Activated CD8-positive, alpha-beta memory T cell treated with anti-CD3 and anti-CD28 coated beads for 24 hours (primary cell): ENCODE measurements at regions not wholly inside any gene's neighbourhood (a gene's known extent, or its start where the extent isn't known, plus 50 kb on each side); places are given as distances from the start of the nearest gene placed in this dataset.

ENCODE experiments used
- DNase-seq: peaks from one replicate; pipeline ENCODE4 v3.0.0-alpha.2; 2020

- DNase-seq = no peak
Measured at GRCh38 chr6:170053966-170054661, 236.8 kb downstream of the DLL1 start.

DNA sequence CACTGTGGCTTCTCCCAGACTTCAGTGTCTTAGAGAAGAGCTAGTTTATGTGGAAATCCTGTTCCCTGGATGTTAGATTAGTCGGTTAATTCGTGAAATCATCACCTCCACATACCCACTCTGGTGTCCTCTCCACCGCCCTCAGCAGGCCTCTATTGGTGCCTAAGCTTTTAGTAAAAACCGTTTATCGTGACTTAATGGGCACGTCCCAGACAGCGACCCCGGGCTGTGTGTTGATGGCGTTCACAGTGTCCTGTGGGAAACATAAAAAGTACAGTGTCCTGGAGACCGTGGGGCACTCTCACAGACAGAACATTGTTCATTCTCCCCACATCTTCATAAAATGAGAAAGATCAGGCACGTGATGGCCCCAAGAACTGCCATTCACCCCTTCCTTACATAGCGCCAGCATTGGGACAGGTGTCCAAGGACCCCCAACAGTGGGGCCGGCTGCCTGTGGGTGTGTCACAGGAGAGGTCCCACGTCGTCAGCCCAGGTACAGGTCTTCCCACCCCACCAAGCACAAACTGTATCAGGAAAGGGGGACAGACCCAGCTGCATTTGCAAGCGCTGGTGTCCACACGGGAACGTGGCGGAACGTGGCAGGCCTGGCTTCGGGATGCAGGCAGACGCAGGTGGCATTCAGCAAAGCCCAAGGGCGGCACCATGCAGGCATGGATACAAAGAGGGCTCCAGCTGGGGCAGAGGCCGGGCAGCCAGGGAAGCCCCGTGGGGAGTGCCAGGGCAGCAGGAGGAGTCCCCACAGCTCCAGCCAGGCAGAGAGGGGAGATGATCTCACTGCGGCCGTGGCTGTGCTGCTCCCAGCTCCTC is 237.7 kb downstream of the DLL1 start:
- no peak for DNase-seq

DNA sequence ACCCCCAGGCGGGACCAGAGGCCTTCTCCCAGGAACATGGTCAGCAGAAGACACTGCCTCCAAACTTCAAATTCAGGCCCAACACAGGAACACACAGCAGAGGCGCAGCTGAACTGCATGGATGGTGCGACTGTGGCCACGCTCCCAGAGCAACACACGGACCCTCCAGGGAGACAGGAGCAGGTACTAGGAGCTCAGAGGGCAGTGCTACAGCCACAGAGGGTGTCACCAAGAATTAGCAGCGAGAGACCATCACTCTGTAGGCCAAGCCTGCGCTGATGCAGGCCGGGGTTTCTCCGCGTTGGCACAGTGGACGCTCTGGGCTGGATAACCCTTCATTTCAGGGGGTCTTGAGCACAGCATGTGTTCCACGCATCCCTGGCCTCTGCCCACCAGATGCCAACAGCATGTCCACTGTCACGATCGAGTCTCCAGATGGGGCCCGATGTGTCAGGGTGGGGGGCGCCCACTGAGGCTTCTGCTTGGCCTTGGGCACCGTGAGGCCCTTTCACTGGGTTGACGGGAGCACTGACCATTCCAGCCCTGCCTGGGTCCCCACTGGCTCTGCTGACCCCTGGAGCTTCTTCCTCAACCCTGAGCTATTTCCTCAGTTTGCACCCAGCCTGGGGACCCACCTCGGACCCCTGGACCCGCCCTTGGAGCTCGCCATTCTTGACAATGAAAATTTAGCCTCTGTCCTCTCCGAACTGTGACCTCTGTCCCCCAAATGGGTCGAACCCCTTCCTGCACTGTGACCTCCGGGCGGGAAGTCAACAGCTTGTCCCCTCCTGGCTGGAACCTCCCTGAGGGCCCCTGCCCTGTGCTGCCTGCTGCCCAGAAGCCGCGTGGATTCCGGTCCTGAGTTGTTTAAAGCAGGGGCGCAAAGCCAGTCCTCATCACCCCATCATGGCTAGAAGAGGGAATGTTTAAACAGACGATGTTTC is 239.4 kb downstream of the DLL1 start:
- DNase-seq = no peak

- DNase-seq = no peak
Measured at GRCh38 chr6:170050591-170051041, 240.3 kb downstream of the DLL1 start.

GRCh38 chr6:170049641-170050561 is 241.0 kb downstream of the DLL1 start:
- no peak for DNase-seq

DNA sequence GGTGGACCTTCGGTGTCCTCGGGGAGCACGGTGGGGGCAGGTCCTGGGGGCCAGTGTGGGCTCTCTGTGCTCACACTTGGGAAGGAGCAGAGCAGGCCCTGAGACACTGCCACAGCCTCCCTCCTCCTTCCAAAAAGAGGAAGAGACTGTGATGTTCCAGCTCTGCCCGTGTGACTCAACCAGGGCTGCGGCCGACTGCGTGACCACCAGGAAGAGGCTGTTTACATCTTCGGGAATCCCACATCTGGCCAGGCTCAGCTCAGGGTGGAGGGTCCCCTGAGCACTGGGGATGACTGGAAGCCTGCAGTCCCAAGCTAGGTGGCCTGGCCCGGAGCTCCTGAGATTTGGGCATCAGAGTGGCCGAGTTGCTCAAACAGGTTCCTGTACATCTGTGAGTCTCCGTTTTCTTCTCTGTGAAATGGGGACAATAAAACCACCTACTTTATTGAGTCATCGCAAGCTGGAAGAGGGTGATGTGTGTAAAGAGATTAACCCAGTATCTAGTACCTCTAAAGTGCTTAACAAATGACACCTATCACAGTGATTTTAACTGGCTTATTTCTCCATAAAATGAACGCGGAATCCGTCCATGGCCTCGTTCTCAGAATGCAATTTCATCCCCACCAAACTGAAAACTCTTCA is 242.1 kb downstream of the DLL1 start:
- no peak for DNase-seq

DNA sequence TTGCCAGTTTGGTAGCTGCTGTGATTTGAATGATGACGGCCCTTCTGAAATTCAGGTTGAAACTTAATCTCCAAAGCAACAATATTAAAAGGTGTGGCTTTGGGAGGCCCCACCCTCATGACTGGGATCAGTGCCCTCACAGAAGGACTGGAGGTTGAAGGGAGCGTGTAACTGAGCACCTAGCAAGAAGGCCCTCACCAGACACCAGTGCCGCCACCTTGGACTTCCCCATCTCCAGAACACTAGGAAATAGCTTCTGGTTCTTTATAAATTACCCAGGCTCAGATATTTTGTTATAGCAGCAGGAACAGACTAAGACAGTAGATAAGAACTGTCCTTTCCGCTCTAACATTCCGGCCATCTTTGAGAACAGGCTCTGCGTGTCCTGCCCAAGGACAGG is 243.1 kb downstream of the DLL1 start:
- no peak for DNase-seq

GRCh38 chr6:170046791-170047626 is 243.9 kb downstream of the DLL1 start:
- DNase-seq = no peak

DNA sequence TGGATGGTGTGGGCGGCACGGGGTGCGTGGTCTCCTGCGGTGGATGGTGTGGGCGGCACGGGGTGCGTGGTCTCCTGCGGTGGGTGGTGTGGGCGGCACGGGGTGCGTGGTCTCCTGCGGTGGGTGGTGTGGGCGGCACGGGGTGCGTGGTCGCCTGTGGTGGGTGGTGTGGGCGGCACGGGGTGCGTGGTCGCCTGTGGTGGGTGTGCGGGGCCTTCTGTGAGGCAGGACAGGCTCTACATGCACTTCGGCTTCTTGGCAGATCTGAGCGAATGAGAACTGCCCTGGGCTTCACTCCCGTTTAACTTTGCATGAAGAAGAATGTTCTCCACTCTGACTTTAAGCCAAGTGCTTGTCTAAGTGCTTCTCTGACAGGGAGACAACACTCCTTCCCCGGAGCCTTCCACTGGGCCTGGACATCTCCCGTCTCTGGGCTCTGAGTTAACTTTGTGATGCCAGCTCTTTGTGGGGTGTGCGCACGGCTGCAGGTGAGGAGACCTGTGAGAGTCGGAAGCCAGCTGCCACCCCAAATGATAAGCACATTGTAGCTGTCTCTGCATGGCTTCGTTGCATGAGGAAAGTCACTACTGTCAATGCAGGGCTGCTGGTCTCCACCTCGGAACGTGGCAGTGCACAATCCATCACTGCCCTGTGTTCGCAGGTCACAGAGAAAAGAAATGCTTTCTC is 244.8 kb downstream of the DLL1 start:
- no peak for DNase-seq

DNA sequence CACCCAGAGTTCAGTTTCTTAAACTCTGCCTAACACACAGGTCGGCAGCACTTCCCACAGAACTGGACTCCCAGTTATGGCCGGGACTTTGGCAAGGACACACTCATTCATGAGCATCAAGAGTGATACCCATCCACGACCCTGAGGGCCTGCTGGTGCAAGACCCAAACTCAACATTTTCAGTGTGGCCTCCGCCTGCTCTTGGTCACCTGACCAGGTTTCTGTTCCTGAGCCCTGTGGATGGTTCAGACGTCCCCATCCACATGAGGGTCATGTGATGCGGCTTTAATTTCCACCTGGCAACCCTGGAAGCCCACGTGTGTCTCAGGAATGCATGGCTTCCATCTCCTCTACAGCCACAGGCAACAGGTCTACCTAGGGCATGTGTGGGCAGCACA is 245.3 kb downstream of the DLL1 start:
- DNase-seq = no peak

DNA sequence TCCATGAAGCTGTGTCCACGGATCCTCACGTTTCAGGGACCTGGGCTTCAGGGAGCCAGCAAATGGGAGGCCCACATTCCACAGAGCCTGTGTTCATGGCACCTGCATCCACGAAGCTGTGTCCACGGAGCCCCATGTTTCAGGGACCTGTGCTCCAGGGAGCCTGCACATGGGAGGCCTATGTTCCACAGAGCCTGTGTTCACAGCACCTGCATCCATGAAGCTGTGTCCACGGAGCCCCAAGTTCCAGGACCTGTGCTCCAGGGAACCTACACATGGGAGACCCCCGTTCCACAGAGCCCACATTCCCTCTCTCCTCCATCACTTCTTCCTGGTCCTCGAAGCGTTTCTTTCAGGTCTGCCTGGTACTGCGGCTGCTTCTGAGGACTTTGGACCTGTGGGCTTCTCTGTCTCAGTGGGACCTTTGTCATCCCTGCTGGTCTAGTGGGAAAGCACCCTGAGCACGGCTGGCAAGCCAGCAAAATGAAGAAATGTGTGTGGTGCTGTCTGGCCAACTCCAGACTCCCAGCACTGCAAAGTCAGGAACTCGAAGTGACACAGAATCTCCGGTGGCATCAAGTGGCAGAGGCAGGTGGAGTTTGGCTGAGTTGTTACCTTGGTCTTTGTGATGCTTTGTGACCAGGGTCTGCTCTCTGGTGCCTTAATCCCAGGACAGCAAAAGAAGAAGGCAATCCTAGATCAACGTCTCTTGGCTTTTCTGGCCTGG is 245.9 kb downstream of the DLL1 start:
- DNase-seq = no peak

DNA sequence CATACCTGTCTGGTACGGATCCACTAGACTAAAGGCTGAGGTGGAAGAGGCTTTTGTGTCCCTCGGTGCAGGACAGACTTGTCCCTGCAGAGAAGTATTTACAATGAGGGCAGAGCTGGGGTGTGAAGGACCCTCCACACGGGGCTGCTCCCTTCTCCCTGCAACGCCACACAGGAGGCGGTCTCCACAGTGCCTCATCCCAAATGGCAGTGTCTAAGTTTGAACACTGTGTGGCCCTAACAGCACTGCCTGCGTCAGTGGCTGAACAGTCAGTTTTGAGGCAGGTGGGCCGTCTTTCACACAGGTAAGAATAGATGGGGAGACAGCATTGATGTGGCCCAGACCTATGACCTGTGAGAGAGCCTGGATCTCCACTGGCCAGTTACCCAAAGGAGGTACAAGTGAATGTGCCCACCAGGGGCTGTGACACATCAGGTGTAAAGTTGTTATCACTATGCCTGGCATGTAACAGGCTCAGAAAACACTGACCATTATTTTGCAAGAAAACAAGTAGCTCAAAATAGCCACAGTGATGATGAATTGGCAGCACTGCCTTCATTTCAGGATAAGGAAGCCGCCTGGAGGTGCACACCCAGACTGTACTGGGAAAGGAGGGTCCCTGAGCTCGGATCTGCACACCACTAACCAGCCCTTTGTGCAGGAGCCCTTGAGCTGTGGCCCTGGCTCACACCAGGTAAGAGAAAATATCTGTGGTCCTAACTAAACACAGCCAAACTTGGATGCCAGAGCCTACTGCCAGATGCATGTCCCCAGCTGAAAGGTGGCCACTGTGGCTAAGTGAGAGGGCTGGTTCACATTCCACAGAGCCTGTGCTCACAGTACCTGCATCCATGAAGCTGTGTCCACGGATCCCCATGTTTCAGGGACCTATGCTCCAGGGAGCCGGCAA is 246.7 kb downstream of the DLL1 start:
- DNase-seq = no peak

- DNase-seq = no peak
Measured at GRCh38 chr6:170043150-170043819, 247.6 kb downstream of the DLL1 start.

- no peak for DNase-seq
Measured at GRCh38 chr6:170042596-170043118, 248.2 kb downstream of the DLL1 start.

DNA sequence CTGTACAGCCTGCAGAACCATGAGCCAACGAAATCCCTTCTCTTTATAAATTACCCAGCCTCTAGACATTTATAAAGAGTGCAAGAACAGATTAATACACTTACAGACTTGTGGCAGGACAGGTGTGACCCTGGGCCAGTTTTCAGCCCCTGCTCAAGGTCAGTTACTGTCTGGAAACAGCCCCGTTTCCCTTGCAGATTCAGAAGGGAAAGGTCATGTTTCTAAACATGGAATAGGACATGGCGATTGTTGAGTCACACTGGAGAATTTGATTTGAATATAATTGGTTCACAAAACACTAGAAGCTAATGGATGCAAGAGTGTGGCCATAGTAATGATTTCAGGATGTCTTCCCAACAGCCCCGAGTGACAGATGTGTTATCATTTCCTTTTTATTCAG is 248.8 kb downstream of the DLL1 start:
- no peak for DNase-seq

DNA sequence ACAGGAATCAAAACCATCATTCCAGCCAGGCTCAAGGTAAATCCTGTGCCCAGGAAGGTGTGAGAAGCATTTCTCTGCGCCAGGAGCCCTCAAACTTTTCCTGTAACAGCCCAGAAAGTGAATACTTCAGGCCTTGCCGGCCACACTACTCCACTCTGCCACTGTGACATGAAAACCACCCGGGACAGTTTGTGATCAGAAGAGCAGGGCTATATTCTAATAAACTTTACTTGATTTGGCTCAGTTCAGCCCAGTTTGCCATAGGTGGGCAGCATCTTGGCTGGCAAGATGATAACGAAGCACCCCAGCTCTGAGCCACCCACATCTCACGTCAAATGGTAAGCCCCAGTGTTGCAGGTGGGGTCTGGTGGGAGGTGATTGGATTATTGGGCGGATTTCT is 249.4 kb downstream of the DLL1 start:
- no peak for DNase-seq

DNA sequence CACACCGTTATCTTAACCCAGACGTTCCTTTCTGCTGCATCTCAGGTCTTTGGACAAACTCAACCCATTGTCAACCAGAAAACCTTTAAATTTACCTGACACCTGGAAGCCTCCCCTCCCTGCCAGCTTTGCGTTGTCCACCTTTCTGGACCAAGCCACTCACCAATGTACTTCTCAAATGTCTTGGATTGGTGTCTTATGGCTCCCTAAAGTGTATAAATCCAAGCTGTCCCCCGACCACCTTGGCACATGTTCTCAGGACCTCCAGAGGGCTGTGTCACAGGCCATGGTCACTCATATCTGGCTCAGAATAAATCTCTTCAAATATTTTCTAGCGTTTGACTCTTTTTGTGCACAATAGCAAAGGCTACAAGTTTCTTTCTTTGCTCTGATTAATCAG is 250.0 kb downstream of the DLL1 start:
- DNase-seq = no peak
